Nephron (organoid): ENCODE measurements at regions not wholly inside any gene's neighbourhood (a gene's known extent, or its start where the extent isn't known, plus 50 kb on each side); places are given as distances from the start of the nearest gene placed in this dataset.

ENCODE experiments used
- H3K27ac Mint-ChIP-seq, 3 experiments: 2 replicates each; pipeline ENCODE4 v1.8.0; 2020; ENCODE audit warnings: mixed read lengths in 3 of 3, mild to moderate bottlenecking in 2 of 3, moderate library complexity in 1 of 3
- H3K27me3 Mint-ChIP-seq: 2 replicates; pipeline ENCODE4 v1.8.0; 2021; ENCODE audit warnings: low read depth, mild to moderate bottlenecking, moderate library complexity, mixed read lengths
- H3K36me3 Mint-ChIP-seq: 2 replicates; pipeline ENCODE4 v1.8.0; 2020; ENCODE audit warnings: low read depth, mixed read lengths
- H3K4me1 Mint-ChIP-seq: 2 replicates; pipeline ENCODE4 v1.8.0; 2020; ENCODE audit warnings: mixed read lengths
- H3K4me3 Mint-ChIP-seq, 3 experiments: 2 replicates each; pipeline ENCODE4 v1.8.0; 2020; ENCODE audit warnings: mild to moderate bottlenecking in 3 of 3, mixed read lengths in 3 of 3, moderate library complexity in 2 of 3
- H3K9me3 Mint-ChIP-seq: 2 replicates; pipeline ENCODE4 v1.8.0; 2020; ENCODE audit warnings: mixed read lengths
- CTCF ChIP-seq, 3 experiments: fragments of 200-600 bp; sonication (generic); IDR thresholded peaks; one replicate each; pipeline ENCODE4 v1.5.0; 2021; ENCODE audit warnings: antibody characterized with exemption in 3 of 3; ENCODE audit not compliant: unreplicated experiment in 3 of 3

GRCh38 chr19:28012361-28012760, 1200.6 kb downstream of the UQCRFS1 start:
- H3K4me1 Mint-ChIP-seq = peaks cover 13% of the 10 kb centered on the region
- H3K9me3 Mint-ChIP-seq = no peaks in the 10 kb centered on the region
- no peak for TF ChIP-seq CTCF (IDR thresholded peaks at IDR 0.05; ENCODE audit: unreplicated experiment in 3 of 3)
- no peak overlapping the region for H3K27ac Mint-ChIP-seq
- H3K4me3 Mint-ChIP-seq = no peak overlapping the region
- no peaks in the 10 kb centered on the region for H3K36me3 Mint-ChIP-seq
- peaks cover 6% of the 10 kb centered on the region for H3K27me3 Mint-ChIP-seq

DNA sequence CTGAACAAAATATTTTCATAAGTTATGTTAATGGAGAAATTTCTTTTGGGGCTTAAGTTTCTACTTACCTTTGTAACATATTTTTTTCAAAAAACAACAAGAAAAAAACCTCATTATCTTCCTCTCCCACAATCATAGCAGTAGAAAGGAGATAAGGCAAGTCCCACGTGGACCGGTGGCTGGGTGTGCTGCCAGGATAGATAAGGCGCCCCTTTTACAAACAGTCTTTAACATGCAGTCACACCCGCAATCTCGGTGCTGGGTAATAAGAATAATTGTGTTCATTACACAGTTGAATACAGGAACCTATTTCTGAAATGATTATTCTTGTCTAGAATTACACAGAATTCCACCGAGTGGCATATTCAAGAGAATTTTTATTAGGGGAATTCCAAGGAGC, 1202.3 kb downstream of the UQCRFS1 start:
- Mint-ChIP-seq H3K4me3 (no peak overlapping the region), H3K27ac (no peak overlapping the region), H3K4me1 (peaks cover 13% of the 10 kb centered on the region), H3K27me3 (no peaks in the 10 kb centered on the region), H3K9me3 (no peaks in the 10 kb centered on the region), H3K36me3 (no peaks in the 10 kb centered on the region)
- no peak for TF ChIP-seq CTCF (IDR thresholded peaks at IDR 0.05; ENCODE audit: unreplicated experiment in 3 of 3)

- TF ChIP-seq CTCF (IDR thresholded peaks at IDR 0.05; ENCODE audit: unreplicated experiment in 3 of 3) = no peak
- Mint-ChIP-seq H3K27ac (peak overlapping the region; percentile 25 to 81 (median 62)), H3K36me3 (no peaks in the 10 kb centered on the region), H3K27me3 (no peaks in the 10 kb centered on the region), H3K4me3 (no peak overlapping the region), H3K9me3 (no peaks in the 10 kb centered on the region), H3K4me1 (peaks cover 13% of the 10 kb centered on the region)
Observed at GRCh38 chr19:28009696-28010095, 1203.3 kb downstream of the UQCRFS1 start.

GRCh38 chr19:28008695-28009094, 1204.3 kb downstream of the UQCRFS1 start:
- Mint-ChIP-seq H3K9me3 (no peaks in the 10 kb centered on the region), H3K27ac (no peak overlapping the region), H3K36me3 (no peaks in the 10 kb centered on the region), H3K4me1 (peaks cover 13% of the 10 kb centered on the region), H3K4me3 (no peak overlapping the region), H3K27me3 (no peaks in the 10 kb centered on the region)
- no peak for TF ChIP-seq CTCF (IDR thresholded peaks at IDR 0.05; ENCODE audit: unreplicated experiment in 3 of 3)

DNA sequence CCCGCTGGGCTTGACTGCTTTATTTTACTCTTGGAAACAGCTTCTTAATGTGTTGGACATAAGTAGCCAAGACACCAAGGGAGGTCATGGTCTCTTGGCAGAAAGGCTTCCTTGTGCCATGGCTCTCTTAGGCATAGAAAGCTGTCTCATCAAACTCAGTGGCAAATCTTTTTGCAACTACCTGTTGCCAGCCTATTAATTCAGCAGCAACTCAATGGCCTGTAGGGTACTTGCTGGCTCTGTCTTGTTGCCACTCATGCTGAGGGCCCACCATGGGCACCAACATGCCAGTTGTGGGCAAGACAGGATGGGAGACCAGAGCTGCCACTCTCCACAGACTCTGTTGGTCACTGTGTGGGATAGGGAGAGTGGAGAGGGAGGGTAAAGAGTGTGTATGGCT, 1209.4 kb downstream of the UQCRFS1 start:
- Mint-ChIP-seq H3K27me3 (no peaks in the 10 kb centered on the region), H3K27ac (no peak overlapping the region), H3K4me1 (no peaks in the 10 kb centered on the region), H3K9me3 (no peaks in the 10 kb centered on the region), H3K36me3 (no peaks in the 10 kb centered on the region), H3K4me3 (no peak overlapping the region)
- TF ChIP-seq CTCF (IDR thresholded peaks at IDR 0.05; ENCODE audit: unreplicated experiment in 3 of 3) = no peak

DNA sequence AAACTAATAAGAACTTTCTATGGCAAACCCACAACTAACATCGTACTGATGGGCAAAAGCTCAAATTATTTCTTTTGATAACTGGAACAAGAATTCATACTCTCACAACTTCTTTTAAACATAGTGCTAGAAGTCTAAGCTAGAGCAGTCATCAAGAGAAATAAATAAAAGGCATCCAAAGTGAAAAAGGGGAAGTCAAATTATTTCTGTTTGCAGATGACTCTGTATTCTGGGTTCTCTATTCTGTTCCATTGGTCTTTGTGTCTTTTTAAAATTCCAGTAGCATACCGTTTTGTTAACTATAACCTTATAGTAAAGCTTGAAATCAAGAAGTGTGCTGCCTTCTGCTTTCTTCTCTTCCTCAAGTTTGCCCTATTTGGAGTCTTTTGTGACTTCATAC, 1215.9 kb downstream of the UQCRFS1 start:
- Mint-ChIP-seq H3K9me3 (no peaks in the 10 kb centered on the region), H3K4me1 (peaks cover 19% of the 10 kb centered on the region), H3K27me3 (no peaks in the 10 kb centered on the region), H3K27ac (no peak overlapping the region), H3K36me3 (no peaks in the 10 kb centered on the region), H3K4me3 (no peak overlapping the region)
- TF ChIP-seq CTCF (IDR thresholded peaks at IDR 0.05; ENCODE audit: unreplicated experiment in 3 of 3) = no peak
